HG03060 (cell line): ENCODE measurements at regions not wholly inside any gene's neighbourhood (a gene's known extent, or its start where the extent isn't known, plus 50 kb on each side); places are given as distances from the start of the nearest gene placed in this dataset.
A peak's percentile ranks its signal among the peaks of the same experiment; 100 is the strongest.

ENCODE experiments used
- ATAC-seq: cut with Tn5 transposase; IDR thresholded peaks from one replicate; pipeline ENCODE4 v1.9.1; 2021; ENCODE audit warnings: low read depth, moderate number of reproducible peaks; ENCODE audit not compliant: unreplicated experiment

DNA sequence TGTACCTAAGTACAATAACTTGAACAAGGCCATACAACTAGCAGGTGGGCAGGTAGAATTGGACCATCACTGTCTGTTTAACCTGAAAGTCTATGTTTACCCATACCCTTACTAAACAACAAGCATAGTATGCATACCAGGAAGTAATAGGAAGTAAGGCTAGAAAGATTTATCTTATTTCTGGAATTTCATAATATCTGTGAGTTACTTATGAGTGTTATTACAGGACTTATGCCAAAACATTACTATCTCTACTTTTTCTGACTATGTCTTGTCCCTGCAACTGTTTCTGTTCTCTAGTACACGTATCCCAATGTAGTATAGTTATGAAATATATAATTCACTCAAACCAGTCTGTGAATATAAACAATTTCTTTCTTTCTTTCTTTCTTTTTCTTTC, 1400.8 kb upstream of the TENM4 start:
- no peak for ATAC-seq

DNA sequence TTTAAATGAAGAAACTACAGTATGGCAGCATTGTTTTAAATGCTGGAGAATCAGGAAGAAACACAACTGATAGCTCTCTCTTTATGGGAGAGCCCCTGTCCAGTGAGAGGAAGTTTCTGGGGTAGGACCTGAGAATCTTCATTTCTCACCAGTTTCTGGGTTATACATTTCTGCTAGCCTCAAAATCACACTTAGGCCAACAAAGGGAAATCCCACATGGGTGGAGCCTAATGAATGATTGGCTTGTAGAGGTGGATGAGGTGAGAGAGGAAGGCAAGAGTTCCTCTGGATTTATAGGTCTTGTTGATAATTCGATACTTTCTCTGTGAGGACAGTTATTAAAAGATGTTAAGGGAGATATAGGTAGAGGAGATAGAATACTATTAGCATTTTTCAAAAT, 1397.3 kb upstream of the TENM4 start:
- no peak for ATAC-seq

DNA sequence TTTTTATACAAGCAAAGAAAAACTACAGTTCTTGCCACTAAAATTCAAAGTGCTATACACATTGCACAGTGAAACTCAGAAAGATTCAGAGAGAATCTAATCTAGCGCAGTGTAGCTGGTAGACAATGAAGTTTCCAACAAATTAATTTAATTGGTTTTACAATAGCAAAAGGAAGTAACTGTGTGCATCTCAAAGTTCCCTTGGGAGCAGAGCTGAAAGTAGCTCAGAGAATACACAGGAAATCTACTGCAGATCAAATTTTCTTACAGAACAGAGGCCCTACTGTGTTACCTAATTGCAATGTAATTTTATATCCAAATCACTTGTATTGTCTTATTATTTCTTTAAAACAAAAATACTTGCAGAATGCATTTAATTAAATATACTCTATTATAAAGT, 1396.2 kb upstream of the TENM4 start:
- no peak for ATAC-seq

DNA sequence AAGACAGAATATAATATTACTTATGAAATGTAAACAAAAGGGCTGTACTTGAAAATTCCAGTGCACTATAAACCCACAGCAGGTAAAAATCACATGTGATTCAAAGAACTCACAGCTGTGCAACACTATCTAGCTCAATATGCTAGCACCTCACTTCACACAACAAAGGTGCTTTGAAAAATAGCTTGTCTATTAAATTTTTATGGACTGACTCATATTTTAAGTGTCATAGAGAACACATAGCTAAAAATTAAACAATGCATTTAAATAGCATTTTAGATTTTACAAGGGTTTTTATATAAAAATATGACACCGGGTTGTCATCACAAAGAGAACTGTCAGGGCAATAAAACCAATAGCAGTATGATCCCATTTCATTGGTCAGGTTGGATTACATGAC, 1390.5 kb upstream of the TENM4 start:
- no peak for ATAC-seq

DNA sequence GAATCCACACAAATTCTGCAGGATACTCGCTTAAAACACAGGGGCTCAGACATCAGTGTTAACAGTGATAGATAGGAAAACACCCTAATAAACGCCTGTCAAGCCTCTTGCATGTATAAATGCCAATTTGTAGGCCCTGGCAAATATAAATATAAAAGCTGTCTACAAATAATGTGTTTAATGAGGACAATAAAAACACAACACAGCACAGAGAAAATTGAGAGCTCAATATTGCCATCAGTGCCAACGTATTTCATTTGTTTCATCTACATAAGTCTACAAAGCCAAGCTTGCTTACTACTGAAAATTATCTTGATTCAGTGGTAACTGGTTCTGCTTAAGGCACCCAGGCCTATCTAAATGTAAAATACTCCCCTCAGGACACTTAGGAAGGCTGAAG, 1387.0 kb upstream of the TENM4 start:
- no peak for ATAC-seq

DNA sequence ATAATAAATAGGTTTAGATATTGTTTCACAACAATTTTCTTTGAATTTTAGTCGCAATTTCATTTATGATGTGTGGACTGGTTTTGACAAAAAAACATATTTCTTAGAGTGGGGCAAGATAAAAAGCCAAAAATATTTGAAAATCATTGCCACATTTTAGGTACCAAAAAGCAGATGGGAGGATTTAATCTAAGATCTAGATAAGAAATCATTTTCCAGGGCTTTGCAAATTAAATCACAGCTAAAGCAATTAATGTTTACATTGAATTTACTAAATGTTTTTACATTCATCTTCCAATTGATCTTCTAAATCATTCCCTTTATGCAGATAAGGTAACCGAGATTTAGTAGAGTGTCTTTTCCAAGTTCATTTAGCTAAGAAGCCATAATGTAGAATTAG, 1386.0 kb upstream of the TENM4 start:
- ATAC-seq = no peak

DNA sequence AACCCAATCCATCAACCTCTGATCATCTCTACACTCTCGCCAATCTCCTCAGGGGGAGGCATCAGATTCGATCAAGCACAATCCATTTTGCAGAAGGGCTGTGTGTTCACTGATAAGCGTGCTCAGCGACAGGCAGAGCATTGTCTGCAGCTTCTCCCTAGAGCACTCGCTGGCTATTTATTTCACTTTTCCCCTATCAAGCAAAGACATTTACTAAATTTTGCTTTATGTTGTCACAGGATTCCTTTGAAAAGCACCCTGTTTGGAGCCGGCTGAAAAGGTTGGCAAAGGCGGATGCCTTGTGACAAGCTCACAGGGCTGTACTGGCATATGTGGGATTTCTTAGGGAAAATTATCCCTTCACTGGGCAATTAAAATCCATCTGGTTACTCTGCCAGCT, 1381.5 kb upstream of the TENM4 start:
- no peak for ATAC-seq

DNA sequence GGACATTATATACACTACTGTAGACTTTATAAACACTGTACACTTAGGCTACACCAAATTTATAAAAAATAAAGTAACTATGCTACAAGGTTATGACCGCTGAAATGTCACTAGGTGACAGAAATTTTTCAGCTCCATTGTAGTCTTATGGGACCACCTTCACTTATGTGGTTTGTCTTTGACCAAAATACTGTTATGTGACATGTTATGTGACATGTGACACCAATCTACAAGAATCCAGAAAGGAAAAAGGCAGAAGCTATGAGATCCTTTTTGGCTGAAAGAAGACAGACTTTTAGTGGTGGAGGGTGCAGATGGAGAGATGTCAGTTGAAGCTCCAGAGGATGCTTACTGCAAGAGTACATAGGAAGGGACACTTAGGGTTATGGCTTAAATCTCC, 1378.4 kb upstream of the TENM4 start:
- ATAC-seq = no peak

DNA sequence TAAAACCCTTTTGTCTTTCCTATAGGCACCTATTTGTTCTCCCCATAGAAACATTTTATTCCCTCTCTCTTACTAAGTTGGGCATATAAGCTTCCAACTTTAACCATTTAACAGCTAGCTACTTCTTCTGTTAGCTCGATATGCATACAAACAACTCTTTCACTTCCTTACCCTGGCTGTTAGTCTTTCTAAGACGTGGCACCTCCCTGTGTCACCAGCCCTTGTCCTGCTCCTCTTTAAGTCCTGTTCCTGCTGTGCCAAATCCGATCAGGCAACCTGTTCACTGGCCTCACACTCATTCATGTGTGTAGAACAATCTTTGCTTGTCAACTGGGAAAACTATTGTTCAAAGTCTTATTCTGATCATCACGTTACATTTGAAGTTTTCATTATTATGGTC, 1376.1 kb upstream of the TENM4 start:
- peak; percentile 25 for ATAC-seq

DNA sequence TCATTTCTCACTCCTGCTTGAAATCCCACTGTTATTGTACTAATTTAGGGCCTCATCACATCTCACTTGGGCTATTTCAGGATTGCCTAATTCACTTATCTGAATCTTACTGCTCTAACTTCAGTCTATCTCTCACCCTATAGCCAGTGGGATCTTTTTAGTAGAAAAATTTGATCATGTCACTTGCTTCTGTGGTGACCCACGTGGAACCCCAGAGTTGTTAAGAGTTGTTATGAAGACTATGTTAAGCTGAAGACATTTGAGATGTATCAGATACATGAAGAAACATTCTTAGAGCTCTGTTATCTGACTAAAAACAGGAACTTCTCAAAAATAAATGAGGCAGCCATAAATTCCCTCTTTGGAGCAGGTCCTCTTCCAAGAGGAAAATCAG, 1375.6 kb upstream of the TENM4 start:
- peak; percentile 7 for ATAC-seq

DNA sequence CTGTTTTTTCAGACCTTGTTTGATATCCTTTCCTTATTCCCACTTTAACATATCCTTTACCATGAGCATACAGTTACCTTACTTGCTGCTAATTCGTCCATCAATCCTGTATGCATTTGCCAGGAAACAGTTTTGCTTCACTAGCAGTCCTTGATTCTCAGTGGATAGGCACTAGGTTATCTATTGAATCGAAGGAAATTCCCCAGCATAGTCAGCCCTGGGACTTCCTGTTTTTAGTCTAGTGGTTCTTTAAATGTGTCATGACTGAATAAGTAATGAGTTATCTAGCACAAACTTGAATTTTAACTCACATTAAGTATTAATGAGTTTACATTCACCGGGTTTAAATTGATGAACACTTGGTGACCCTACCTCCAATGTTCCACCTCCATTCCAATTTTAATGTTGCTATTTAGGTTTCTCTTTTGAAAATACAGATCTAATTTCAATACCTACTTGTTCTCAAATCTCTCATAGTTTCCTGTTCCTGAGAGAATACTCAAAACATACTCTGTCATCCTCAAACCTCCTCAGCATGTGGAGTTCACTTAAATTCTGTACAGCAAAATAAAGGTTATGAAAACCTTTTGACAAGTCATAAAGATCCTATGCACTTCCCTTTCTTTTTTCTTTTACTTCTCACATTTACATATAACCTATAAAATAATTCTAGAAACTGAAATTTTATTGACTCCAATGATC, 1375.1 kb upstream of the TENM4 start:
- ATAC-seq = peak; percentile 86

DNA sequence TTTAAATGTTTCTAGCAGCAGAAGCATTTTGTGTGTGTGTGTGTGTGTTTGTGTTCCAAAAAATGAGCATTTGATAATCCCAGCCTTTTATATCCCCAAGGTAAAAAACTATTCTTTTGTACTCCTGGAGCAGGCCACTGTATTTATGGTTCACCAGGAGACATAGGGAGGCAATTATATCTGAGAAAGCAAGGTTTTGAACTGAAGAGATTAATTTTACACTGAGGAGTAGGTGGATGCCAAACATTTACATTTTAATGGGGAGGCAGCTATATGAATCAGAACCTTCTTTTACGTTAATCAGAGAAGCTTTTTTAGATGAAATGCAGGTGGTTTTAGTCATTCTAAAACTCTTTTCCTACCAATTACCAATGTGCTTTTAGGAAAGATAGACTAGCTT, 1374.0 kb upstream of the TENM4 start:
- ATAC-seq = no peak

DNA sequence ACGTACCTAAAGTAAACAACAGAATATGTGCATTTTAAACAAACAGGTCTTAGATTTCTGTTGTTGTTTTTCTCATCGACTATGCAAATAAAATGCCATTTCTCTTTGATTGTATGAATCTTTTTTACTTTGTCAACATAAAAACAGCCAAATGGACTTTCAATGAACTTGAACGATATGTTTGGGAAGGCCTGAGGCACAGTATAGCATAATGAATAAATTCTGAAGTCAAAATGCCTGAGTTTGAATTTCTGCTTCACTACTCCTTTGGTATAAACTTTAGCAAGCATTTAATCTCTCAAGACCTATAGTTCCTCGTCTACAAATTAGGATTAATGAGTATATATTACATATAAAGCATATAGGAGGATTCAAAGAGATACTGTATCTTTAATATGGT, 1369.9 kb upstream of the TENM4 start:
- no peak for ATAC-seq

DNA sequence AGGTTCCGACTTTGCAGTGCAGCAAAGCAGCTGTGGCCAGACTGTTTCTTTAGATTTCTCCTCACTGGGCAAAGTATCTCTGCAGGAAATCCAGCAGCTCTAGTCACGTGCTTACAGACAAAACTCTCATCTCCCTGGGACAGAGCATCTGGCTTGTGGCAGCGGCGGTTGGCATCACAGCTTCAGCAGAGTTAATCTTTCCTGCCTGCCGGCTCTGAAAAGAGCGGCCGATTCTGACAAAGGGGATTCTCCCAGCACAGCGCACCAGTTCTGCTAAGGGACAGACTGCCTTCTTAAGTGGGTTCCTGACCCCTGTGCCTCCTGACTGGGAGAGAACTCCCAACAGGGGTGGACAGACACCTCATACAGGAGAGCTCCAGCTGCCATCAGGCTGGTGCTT, 1357.3 kb upstream of the TENM4 start:
- ATAC-seq = no peak

DNA sequence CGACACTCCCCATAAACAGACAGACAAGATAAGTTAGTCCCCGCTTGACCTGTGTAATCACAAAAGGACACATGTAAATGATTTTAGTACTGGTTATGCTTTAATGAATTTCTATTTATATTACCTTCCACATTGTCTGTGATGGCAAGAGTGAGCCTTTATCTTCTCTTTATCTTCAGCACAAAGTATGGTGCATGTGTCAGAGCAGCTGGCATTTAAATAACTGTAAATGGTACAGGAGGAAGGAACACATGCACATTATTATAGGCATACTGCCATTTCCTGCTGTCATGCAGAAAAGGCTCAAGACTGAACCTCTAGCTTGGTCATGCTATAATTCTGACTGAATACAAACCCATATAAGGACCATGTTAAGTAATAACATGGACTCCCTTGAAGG, 1342.7 kb upstream of the TENM4 start:
- no peak for ATAC-seq

DNA sequence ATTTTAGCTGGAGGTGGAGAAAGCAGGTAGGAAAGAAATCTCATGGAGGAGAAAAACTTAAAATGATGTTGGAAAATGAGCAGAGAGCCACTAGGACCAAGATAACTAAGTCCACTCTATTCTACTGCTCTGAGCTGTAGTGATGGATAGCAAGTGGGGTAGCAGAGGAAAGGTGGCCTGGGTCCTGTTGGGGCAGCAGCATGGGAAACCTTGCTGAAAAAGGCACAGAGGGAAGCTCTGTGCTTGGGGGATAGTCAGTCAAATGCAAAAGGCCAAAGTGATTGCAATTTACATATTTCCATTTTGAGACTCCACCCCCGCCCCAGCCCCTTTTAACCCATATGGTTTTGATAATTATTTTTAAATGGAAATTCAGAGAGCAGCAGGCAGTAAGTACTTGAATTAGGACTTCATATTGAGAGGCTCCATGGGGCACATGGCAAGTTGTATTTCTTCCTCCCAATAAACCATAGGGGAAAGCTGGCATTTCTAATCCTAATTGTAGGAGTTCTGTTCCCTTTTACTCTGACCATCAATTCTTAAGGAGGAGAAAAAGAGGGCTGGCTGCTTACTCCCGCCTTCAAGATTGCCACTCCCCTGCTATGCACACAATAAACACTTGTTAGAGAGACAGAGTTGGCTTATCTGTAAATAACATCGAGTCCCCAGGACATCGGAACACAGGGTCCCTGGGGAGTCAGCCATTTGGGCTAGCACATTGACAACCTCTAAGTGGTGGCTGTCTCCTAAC, 1341.5 kb upstream of the TENM4 start:
- ATAC-seq = no peak

DNA sequence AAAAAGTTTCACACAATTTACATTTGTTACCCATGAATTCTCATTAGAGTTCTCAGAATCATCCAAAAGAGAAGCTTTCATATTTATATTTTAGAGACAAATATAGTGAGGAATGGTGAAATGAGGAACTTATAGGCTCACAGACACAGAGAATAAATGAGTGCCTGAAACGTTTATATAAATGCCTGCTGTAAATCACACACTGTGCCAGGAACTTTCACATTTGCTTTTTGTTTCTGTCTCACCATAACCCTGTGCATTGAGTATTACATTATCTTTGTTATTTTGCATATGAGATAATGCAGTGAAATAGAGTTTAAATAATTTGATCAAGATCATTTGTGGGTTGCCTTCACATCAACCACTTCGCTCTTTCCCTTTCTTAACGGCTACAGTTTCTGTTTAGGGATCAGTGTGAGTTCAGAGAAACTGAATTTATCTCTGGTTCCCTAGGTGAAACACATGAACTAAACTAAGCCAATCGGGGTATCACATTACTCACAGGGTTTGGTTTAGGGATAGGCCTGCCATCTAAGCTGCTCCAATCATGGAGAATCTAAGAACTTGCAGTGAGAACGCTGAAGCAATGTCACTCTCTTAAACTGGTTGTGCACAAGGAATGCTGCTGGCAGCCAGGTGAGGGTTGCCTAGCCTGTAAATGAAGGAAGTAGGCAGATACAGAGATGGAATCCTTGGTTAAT, 1339.2 kb upstream of the TENM4 start:
- ATAC-seq = no peak

DNA sequence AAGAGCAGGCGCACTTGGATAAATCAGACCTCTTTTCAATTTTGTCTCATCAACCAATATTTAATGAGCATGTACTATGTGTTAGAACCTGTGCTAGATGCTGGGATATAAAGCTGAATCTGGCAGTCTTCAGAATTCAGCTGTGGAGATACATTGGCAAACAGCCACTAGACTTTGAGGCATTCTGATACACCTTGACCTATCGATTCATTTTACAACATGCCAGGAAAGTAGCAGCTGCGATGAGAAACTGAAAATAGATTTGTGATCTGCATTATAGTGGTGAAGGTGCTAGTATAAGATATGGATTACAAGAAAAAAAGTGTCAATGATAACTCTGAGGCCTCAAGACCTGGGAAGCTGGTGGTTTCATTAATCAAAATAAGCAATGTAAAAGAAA, 1338.1 kb upstream of the TENM4 start:
- ATAC-seq = no peak

DNA sequence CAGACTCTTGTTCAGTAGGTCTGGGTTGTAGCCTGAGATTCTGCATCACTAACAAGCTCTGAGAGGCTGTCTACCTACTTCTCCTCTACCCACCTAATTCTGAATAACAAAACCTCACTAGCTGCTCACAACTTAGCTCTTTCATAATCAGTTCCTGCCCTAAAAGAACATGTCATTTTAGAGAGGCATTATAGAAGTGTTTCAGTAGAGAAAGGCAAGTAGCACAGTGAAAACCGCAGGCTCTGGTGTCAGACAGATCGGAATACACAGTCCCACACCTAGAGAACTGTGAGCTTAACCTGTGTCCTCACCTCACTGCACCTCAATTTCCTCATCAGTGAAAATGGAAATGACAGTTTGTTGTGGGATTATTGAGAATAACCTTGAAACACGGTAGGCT, 1337.6 kb upstream of the TENM4 start:
- ATAC-seq = no peak

DNA sequence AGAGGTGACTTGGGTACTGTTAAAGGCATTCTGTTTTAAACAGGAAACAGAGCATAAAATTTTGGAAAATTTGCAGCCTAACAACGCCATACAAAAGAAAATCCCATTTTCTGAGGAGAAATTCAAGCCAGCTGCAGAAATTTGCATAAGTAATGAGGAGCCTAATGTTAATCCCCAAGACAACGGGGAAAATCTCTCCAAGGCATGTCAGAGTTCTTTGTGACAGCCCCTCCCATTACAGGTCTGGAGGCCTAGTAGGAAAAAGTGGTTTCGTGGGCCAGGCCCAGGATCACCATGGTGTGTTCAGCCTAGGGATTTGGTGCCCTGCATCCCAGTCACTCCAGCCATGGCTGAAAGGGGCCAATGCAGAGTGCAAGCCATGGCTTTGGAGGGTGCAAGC, 1333.1 kb upstream of the TENM4 start:
- ATAC-seq = no peak

DNA sequence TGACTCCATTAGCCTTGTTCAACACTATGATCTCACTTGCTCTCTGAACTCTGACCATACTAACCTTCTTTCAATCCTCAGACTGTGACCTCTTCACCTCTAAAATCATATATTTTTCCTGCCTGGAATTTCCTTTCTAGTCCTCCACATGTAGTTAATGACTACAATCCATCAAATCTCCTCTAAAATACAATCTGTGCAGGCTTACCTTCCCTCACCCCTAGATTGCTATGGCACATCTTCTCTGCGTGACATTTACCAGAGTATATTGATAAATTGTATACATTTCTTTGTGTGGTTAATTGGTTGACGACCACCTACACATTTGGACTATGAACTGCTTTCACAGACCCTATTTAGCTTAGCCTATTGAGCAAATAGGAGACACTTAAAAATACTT, 1330.2 kb upstream of the TENM4 start:
- ATAC-seq = no peak

DNA sequence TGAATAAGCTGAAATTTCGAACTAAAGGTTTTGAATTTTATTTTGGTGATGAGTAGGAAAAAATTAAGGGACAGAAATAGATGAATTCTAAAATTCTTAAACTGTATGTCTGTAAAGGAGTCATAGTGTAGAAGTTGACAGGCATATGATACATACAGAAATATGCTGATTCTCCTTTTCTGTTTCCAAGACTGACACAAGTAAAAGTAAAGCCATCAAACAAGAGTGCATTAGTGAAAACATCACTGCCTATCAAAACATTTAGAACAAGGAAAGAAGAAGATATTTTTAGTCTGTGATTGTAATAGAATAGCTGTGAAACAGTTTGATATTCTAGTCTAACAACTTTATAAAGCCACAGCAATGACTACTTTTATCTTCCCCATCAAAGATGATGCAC, 1318.0 kb upstream of the TENM4 start:
- ATAC-seq = no peak
